GM12878 (cell line): ENCODE measurements at regions not wholly inside any gene's neighbourhood (a gene's known extent, or its start where the extent isn't known, plus 50 kb on each side); places are given as distances from the start of the nearest gene placed in this dataset.

Experiments used
- ATAC-seq: fragments of 200-7000 bp; cut with Tn5 transposase; 3 replicates; pipeline ENCODE4 v1.9.1; 2020; ENCODE audit warnings: mild to moderate bottlenecking, moderate library complexity
- BruUV-seq: library from RNA; stranded (reverse); fragments of 400-500 nt; replicated peaks from 2 replicates; lab custom pipeline; 2021; lab: Mats Ljungman, UMichigan
- CTCF ChIA-PET: fragments of 300-600 bp; sonication (Branson Sonifier 250); formaldehyde crosslinking; extraction: SDS; loops from one replicate; lab custom pipeline; 2021; ENCODE audit warnings: inconsistent platforms; lab: Yijun Ruan, JAX
- POLR2A ChIA-PET: fragments of 350-600 bp; formaldehyde crosslinking; extraction: SDS; loops from one replicate; lab custom pipeline; 2021; ENCODE audit warnings: inconsistent platforms; lab: Charles Lee
- RAD21 ChIA-PET: fragments of 300-600 bp; sonication (Branson Sonifier 250); formaldehyde crosslinking; loops from one replicate; lab custom pipeline; 2023; ENCODE audit warnings: antibody characterized with exemption; ENCODE audit not compliant: unreplicated experiment; lab: Charles Lee
- SMC1A ChIA-PET: fragments of 300-600 bp; sonication (Branson Sonifier 250); formaldehyde crosslinking; loops from one replicate; lab custom pipeline; 2023; ENCODE audit not compliant: unreplicated experiment, uncharacterized antibody; lab: Charles Lee
- DNase-seq: peaks from one replicate; pipeline ENCODE4 v3.0.0-alpha.2; 2011; ENCODE audit warnings: low read depth, low spot score
- FAIRE-seq: peaks from 3 replicates; lab custom pipeline; 2011; peaks lifted over from hg19 to GRCh38; lab: Jason Lieb, UNC
- H2AFZ ChIP-seq: 2 replicates; pipeline ENCODE4 v1.6.0; 2011; ENCODE audit warnings: low read depth, low read length, control low read depth; ENCODE audit not compliant: control insufficient read depth
- H3K27ac ChIP-seq: 2 replicates; pipeline ENCODE4 v1.5.1; 2011; ENCODE audit warnings: control low read depth; ENCODE audit not compliant: control insufficient read depth, insufficient read depth
- H3K27me3 ChIP-seq, 2 experiments: replicated peaks in 1 of 2; 2 replicates each; pipeline versions ENCODE4 v1.6.0 to v1.6.1; 2011; ENCODE audit warnings: low read length in 1 of 2; ENCODE audit not compliant: control insufficient read depth in 2 of 2, insufficient read depth in 2 of 2
- H3K36me3 ChIP-seq, 2 experiments: 2 replicates each; pipeline ENCODE4 v1.5.1; 2011; ENCODE audit warnings: low read length in 1 of 2; ENCODE audit not compliant: control insufficient read depth in 2 of 2, insufficient read depth in 2 of 2
- H3K4me1 ChIP-seq: 2 replicates; pipeline ENCODE4 v1.6.1; 2011; ENCODE audit warnings: mild to moderate bottlenecking, low read length, moderate library complexity, mixed read lengths; ENCODE audit not compliant: control insufficient read depth, insufficient read depth
- H3K4me2 ChIP-seq: 2 replicates; pipeline ENCODE4 v1.6.0; 2011; ENCODE audit warnings: control low read depth; ENCODE audit not compliant: control insufficient read depth, insufficient read depth
- H3K4me3 ChIP-seq: fragments of 200-600 bp; sonication (generic); 2 replicates; pipeline ENCODE4 v1.5.1; 2016
- H3K79me2 ChIP-seq: 2 replicates; pipeline ENCODE4 v1.6.0; 2011; ENCODE audit warnings: low read length; ENCODE audit not compliant: control insufficient read depth, insufficient read depth
- H3K9ac ChIP-seq: 2 replicates; pipeline ENCODE4 v1.8.0; 2011; ENCODE audit warnings: low read length, control low read depth, mixed read lengths; ENCODE audit not compliant: control insufficient read depth, insufficient read depth
- H3K9me3 ChIP-seq: replicated peaks from 3 replicates; pipeline ENCODE4 v1.5.1; 2011; ENCODE audit warnings: mild to moderate bottlenecking, low read length; ENCODE audit not compliant: control insufficient read depth, insufficient read depth
- H4K20me1 ChIP-seq: 2 replicates; pipeline ENCODE4 v1.6.0; 2011; ENCODE audit not compliant: control insufficient read depth, insufficient read depth
- ASH2L ChIP-seq: fragments of 300-600, 200-600 bp; sonication (generic); IDR thresholded peaks from 2 replicates; pipeline ENCODE4 v1.6.1; 2017; ENCODE audit warnings: low read depth, mild to moderate bottlenecking, borderline replicate concordance
- BRCA1 ChIP-seq: IDR thresholded peaks from 2 replicates; pipeline ENCODE4 v1.6.1; 2011; ENCODE audit warnings: low read depth, low read length, improper control_type of control experiment
- CBX3 ChIP-seq: fragments of 200-600 bp; sonication (generic); IDR thresholded peaks from 2 replicates; pipeline ENCODE4 v1.6.1; 2016; ENCODE audit warnings: low read depth, borderline replicate concordance
- EP300 ChIP-seq, 2 experiments: fragments of 150-350 bp in 1 of 2; IDR thresholded peaks; 2 replicates each; pipeline ENCODE4 v1.6.1; 2011 to 2012; ENCODE audit warnings: low read depth in 2 of 2, low read length in 2 of 2, borderline replicate concordance in 1 of 2, improper control_type of control experiment in 1 of 2, inconsistent platforms in 1 of 2; ENCODE audit not compliant: control insufficient read depth in 1 of 2
- FOS ChIP-seq: IDR thresholded peaks from 3 replicates; pipeline ENCODE4 v1.6.1; 2011; ENCODE audit warnings: borderline replicate concordance; ENCODE audit not compliant: insufficient read length; ENCODE audit errors: extremely low read depth
- JUNB ChIP-seq: IDR thresholded peaks from 2 replicates; pipeline ENCODE4 v1.6.1; 2016; ENCODE audit warnings: antibody characterized with exemption, mild to moderate bottlenecking
- NBN ChIP-seq: fragments of 450-650 bp; IDR thresholded peaks from 2 replicates; pipeline ENCODE4 v1.6.1; 2016
- PAX8 ChIP-seq: fragments of 450-650 bp; IDR thresholded peaks from 2 replicates; pipeline ENCODE4 v1.6.1; 2017; ENCODE audit warnings: mild to moderate bottlenecking, moderate library complexity
- RAD21 ChIP-seq: IDR thresholded peaks from 2 replicates; pipeline ENCODE4 v1.6.1; 2011; ENCODE audit warnings: mild to moderate bottlenecking, low read depth, low read length, moderate library complexity; ENCODE audit not compliant: insufficient read depth
- ZNF622 ChIP-seq: fragments of 450-650 bp; IDR thresholded peaks from 2 replicates; pipeline ENCODE4 v1.6.1; 2017; ENCODE audit warnings: mild to moderate bottlenecking, inconsistent platforms
- WGBS: methylation state at CpG from one replicate; pipeline ENCODE4 v1.1.6; 2016; ENCODE audit warnings: low lambda C conversion rate; ENCODE audit not compliant: insufficient replicate concordance, insufficient coverage; ENCODE audit errors: missing lambda C conversion rate; 5-methylcytosine and 5-hydroxymethylcytosine counted together
- in situ Hi-C: fragments of 300-500 bp; cut with MboI; formaldehyde crosslinking; loops from 9 replicates; pipeline ENCODE4 v1.14.3; 2018; ENCODE audit warnings: mixed read lengths
- intact Hi-C: fragments of 100-400 bp; cut with micrococcal nuclease; formaldehyde crosslinking; loops from one replicate; pipeline ENCODE4 v1.14.2; 2022; ENCODE audit not compliant: unreplicated experiment
- TF ChIP-seq, protein P1 (sequence below): IDR thresholded peaks from 2 replicates; pipeline ENCODE4 v1.6.1; 2012; ENCODE audit warnings: improper control_type of control experiment, low read depth, low read length; ENCODE audit not compliant: insufficient replicate concordance
- TF ChIP-seq, protein P2 (sequence below): IDR thresholded peaks from 2 replicates; pipeline ENCODE4 v1.6.1; 2011; ENCODE audit warnings: borderline replicate concordance, low read depth, mild to moderate bottlenecking, moderate library complexity, mixed read lengths, low read length; ENCODE audit not compliant: insufficient read depth; ENCODE audit errors: extremely low read length
- TF ChIP-seq, protein P3 (sequence below): fragments of 450-650 bp; IDR thresholded peaks from 2 replicates; pipeline ENCODE4 v1.6.1; 2014; ENCODE audit warnings: mild to moderate bottlenecking
- TF ChIP-seq, protein P4 (sequence below): IDR thresholded peaks from 2 replicates; pipeline ENCODE4 v1.6.1; 2012; ENCODE audit warnings: mild to moderate bottlenecking, low read depth, low read length

DNA sequence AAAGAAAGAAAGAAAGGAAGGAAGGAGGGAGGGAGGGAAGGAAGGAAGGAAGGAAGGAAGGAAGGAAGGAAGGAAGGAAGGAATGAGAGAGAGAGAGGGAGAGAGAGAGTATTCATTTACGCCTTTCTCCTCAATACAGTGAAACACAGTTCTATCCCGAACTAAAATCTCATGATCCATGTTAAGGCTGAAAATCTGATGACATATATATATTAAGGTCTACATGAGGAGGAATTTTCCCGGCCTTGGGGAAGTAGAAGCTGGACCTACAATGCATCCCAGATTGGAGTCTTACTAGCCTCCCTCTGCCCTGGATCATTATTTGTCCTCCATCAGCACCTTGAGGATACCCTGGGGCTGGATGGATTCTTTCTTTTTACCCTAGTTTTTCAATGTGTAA, 95.1 kb upstream of the DAPK1 start:
- Histone ChIP-seq H3K4me2 (no peak overlapping the region), H2AFZ (no peak overlapping the region), H3K9me3 (no peaks in the 10 kb centered on the region), H3K9ac (no peak overlapping the region), H4K20me1 (no peaks in the 10 kb centered on the region), H3K27ac (no peak overlapping the region), H3K36me3 (no peaks in the 10 kb centered on the region), H3K27me3 (no peaks in the 10 kb centered on the region), H3K4me1 (no peaks in the 10 kb centered on the region), H3K79me2 (no peaks in the 10 kb centered on the region), H3K4me3 (no peak overlapping the region)
- ChIA-PET SMC1A (no interaction called here), POLR2A (no interaction called here), RAD21 (no interaction called here), CTCF (no interaction called here)
- BruUV-seq, result no TSS peak
- 54% methylated on average over 3 of the region's 3 CpGs for WGBS
- no peak for ATAC-seq
- in situ Hi-C loops (no loop called here), intact Hi-C loops (no loop called here)
- no peak for DNase-seq
- FAIRE-seq, result no peak
- TF ChIP-seq JUNB (no peak), PAX8 (no peak), NBN (no peak), FOS (no peak), BRCA1 (no peak), RAD21 (no peak), CBX3 (no peak), ASH2L (no peak), ZNF622 (no peak), EP300 (IDR thresholded peaks at IDR 0.05; ENCODE audit: borderline replicate concordance in 1 of 2, control insufficient read depth in 1 of 2, low read depth in 2 of 2, low read length in 2 of 2) (no peak)
- TF ChIP-seq, protein P1, sequence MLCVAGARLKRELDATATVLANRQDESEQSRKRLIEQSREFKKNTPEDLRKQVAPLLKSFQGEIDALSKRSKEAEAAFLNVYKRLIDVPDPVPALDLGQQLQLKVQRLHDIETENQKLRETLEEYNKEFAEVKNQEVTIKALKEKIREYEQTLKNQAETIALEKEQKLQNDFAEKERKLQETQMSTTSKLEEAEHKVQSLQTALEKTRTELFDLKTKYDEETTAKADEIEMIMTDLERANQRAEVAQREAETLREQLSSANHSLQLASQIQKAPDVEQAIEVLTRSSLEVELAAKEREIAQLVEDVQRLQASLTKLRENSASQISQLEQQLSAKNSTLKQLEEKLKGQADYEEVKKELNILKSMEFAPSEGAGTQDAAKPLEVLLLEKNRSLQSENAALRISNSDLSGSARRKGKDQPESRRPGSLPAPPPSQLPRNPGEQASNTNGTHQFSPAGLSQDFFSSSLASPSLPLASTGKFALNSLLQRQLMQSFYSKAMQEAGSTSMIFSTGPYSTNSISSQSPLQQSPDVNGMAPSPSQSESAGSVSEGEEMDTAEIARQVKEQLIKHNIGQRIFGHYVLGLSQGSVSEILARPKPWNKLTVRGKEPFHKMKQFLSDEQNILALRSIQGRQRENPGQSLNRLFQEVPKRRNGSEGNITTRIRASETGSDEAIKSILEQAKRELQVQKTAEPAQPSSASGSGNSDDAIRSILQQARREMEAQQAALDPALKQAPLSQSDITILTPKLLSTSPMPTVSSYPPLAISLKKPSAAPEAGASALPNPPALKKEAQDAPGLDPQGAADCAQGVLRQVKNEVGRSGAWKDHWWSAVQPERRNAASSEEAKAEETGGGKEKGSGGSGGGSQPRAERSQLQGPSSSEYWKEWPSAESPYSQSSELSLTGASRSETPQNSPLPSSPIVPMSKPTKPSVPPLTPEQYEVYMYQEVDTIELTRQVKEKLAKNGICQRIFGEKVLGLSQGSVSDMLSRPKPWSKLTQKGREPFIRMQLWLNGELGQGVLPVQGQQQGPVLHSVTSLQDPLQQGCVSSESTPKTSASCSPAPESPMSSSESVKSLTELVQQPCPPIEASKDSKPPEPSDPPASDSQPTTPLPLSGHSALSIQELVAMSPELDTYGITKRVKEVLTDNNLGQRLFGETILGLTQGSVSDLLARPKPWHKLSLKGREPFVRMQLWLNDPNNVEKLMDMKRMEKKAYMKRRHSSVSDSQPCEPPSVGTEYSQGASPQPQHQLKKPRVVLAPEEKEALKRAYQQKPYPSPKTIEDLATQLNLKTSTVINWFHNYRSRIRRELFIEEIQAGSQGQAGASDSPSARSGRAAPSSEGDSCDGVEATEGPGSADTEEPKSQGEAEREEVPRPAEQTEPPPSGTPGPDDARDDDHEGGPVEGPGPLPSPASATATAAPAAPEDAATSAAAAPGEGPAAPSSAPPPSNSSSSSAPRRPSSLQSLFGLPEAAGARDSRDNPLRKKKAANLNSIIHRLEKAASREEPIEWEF, result no peak
- TF ChIP-seq, protein P2, sequence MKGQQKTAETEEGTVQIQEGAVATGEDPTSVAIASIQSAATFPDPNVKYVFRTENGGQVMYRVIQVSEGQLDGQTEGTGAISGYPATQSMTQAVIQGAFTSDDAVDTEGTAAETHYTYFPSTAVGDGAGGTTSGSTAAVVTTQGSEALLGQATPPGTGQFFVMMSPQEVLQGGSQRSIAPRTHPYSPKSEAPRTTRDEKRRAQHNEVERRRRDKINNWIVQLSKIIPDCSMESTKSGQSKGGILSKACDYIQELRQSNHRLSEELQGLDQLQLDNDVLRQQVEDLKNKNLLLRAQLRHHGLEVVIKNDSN, result no peak
- TF ChIP-seq, protein P3, sequence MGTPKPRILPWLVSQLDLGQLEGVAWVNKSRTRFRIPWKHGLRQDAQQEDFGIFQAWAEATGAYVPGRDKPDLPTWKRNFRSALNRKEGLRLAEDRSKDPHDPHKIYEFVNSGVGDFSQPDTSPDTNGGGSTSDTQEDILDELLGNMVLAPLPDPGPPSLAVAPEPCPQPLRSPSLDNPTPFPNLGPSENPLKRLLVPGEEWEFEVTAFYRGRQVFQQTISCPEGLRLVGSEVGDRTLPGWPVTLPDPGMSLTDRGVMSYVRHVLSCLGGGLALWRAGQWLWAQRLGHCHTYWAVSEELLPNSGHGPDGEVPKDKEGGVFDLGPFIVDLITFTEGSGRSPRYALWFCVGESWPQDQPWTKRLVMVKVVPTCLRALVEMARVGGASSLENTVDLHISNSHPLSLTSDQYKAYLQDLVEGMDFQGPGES, result no peak
- TF ChIP-seq, protein P4, sequence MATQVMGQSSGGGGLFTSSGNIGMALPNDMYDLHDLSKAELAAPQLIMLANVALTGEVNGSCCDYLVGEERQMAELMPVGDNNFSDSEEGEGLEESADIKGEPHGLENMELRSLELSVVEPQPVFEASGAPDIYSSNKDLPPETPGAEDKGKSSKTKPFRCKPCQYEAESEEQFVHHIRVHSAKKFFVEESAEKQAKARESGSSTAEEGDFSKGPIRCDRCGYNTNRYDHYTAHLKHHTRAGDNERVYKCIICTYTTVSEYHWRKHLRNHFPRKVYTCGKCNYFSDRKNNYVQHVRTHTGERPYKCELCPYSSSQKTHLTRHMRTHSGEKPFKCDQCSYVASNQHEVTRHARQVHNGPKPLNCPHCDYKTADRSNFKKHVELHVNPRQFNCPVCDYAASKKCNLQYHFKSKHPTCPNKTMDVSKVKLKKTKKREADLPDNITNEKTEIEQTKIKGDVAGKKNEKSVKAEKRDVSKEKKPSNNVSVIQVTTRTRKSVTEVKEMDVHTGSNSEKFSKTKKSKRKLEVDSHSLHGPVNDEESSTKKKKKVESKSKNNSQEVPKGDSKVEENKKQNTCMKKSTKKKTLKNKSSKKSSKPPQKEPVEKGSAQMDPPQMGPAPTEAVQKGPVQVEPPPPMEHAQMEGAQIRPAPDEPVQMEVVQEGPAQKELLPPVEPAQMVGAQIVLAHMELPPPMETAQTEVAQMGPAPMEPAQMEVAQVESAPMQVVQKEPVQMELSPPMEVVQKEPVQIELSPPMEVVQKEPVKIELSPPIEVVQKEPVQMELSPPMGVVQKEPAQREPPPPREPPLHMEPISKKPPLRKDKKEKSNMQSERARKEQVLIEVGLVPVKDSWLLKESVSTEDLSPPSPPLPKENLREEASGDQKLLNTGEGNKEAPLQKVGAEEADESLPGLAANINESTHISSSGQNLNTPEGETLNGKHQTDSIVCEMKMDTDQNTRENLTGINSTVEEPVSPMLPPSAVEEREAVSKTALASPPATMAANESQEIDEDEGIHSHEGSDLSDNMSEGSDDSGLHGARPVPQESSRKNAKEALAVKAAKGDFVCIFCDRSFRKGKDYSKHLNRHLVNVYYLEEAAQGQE, result no peak
